ENCODE measurements at regions not wholly inside any gene's neighbourhood (a gene's known extent, or its start where the extent isn't known, plus 50 kb on each side); places are given as distances from the start of the nearest gene placed in this dataset.

GRCh38 chr2:6448893-6449292 lies 416.8 kb downstream of the CMPK2 start:
- Histone ChIP-seq H3K36me3 (ENCODE audit: control insufficient read depth in 2 of 2, extremely low read depth in 1 of 2, insufficient read depth in 2 of 2, low read length in 2 of 2) (no peaks in the 10 kb centered on the region), H2AFZ (ENCODE audit: control insufficient read depth, low read length) (no peak overlapping the region), H3K27ac (ENCODE audit: control insufficient read depth, insufficient read depth, low read length) (no peak overlapping the region), H3K4me2 (ENCODE audit: control insufficient read depth, extremely low read depth, insufficient read depth, low read depth, low read length) (no peak overlapping the region), H3K9me1 (ENCODE audit: control insufficient read depth, extremely low read depth, insufficient read depth, low read length) (no peaks in the 10 kb centered on the region), H3K79me2 (ENCODE audit: control insufficient read depth, insufficient read depth, low read length) (no peaks in the 10 kb centered on the region), H3K9ac (ENCODE audit: control insufficient read depth, extremely low read depth, insufficient read depth, low read length) (no peak overlapping the region), H3K4me1 (ENCODE audit: control insufficient read depth, extremely low read depth, insufficient read depth, low read length) (no peaks in the 10 kb centered on the region), H3K27me3 (ENCODE audit: control insufficient read depth, extremely low read depth, insufficient read depth, low read length) (no peaks in the 10 kb centered on the region), H4K20me1 (ENCODE audit: control insufficient read depth, extremely low read depth, insufficient read depth, low read length) (no peaks in the 10 kb centered on the region), H3K4me3 (ENCODE audit: control insufficient read depth in 2 of 3, extremely low read depth in 1 of 3, insufficient read depth in 2 of 3, low read depth in 1 of 3, low read length in 3 of 3) (no peak overlapping the region), H3K9me3 (ENCODE audit: control insufficient read depth, low read depth, low read length) (peaks cover 1% of the 10 kb centered on the region)
- FAIRE-seq (no peak), DNase-seq (ENCODE audit: low read depth, low spot score) (no peak)
- TF ChIP-seq EZH2 (IDR thresholded peaks at IDR 0.05; ENCODE audit: low read length) (no peak), CTCF (optimal IDR thresholded peaks at IDR 0.05 in 1 of 3, IDR thresholded peaks at IDR 0.05 in 1 of 3, conservative IDR thresholded peaks at IDR 0.05 in 1 of 3; ENCODE audit: extremely low read depth in 1 of 3, insufficient read depth in 2 of 3, low read length in 3 of 3) (no peak)
- dilution Hi-C loops (cut with MboI; ENCODE audit: extremely low pct_ligation_motif_present, low sequenced_read_pairs) = no loop called here

- H3K9me1 ChIP-seq (ENCODE audit: control insufficient read depth, extremely low read depth, insufficient read depth, low read length) = no peaks in the 10 kb centered on the region
- FAIRE-seq (no peak), DNase-seq (ENCODE audit: low read depth, low spot score) (no peak)
- H4K20me1 ChIP-seq (ENCODE audit: control insufficient read depth, extremely low read depth, insufficient read depth, low read length) = no peaks in the 10 kb centered on the region
- H3K4me1 ChIP-seq (ENCODE audit: control insufficient read depth, extremely low read depth, insufficient read depth, low read length) = no peaks in the 10 kb centered on the region
- H3K9ac ChIP-seq (ENCODE audit: control insufficient read depth, extremely low read depth, insufficient read depth, low read length) = no peak overlapping the region
- dilution Hi-C loops (cut with MboI; ENCODE audit: extremely low pct_ligation_motif_present, low sequenced_read_pairs) = no loop called here
- TF ChIP-seq EZH2 (IDR thresholded peaks at IDR 0.05; ENCODE audit: low read length) = no peak
- TF ChIP-seq CTCF (optimal IDR thresholded peaks at IDR 0.05 in 1 of 3, IDR thresholded peaks at IDR 0.05 in 1 of 3, conservative IDR thresholded peaks at IDR 0.05 in 1 of 3; ENCODE audit: extremely low read depth in 1 of 3, insufficient read depth in 2 of 3, low read length in 3 of 3) = no peak
- H3K4me3 ChIP-seq (ENCODE audit: control insufficient read depth in 2 of 3, extremely low read depth in 1 of 3, insufficient read depth in 2 of 3, low read depth in 1 of 3, low read length in 3 of 3) = no peak overlapping the region
- no peaks in the 10 kb centered on the region for H3K36me3 ChIP-seq (ENCODE audit: control insufficient read depth in 2 of 2, extremely low read depth in 1 of 2, insufficient read depth in 2 of 2, low read length in 2 of 2)
- H3K79me2 ChIP-seq (ENCODE audit: control insufficient read depth, insufficient read depth, low read length) = no peaks in the 10 kb centered on the region
- H3K4me2 ChIP-seq (ENCODE audit: control insufficient read depth, extremely low read depth, insufficient read depth, low read depth, low read length) = no peak overlapping the region
- no peak overlapping the region for H3K27ac ChIP-seq (ENCODE audit: control insufficient read depth, insufficient read depth, low read length)
- no peak overlapping the region for H2AFZ ChIP-seq (ENCODE audit: control insufficient read depth, low read length)
- peaks cover 1% of the 10 kb centered on the region for H3K9me3 ChIP-seq (ENCODE audit: control insufficient read depth, low read depth, low read length)
- no peaks in the 10 kb centered on the region for H3K27me3 ChIP-seq (ENCODE audit: control insufficient read depth, extremely low read depth, insufficient read depth, low read length)
These were observed 416.4 kb downstream of the CMPK2 start for GRCh38 chr2:6449343-6449742.
